ENCODE measurements at regions not wholly inside any gene's neighbourhood (a gene's known extent, or its start where the extent isn't known, plus 50 kb on each side); places are given as distances from the start of the nearest gene placed in this dataset.

- TF ChIP-seq TAF1 (IDR thresholded peaks at IDR 0.05; ENCODE audit: low read depth): no peak
- no peak for TF ChIP-seq CTCF (IDR thresholded peaks at IDR 0.05; ENCODE audit: poor library complexity, severe bottlenecking)
- TF ChIP-seq POLR2AphosphoS5 (IDR thresholded peaks at IDR 0.05): no peak
- TF ChIP-seq RAD21 (conservative IDR thresholded peaks at IDR 0.05): no peak
- TF ChIP-seq EZH2 (IDR thresholded peaks at IDR 0.05; ENCODE audit: borderline replicate concordance, insufficient read depth, low read length, poor library complexity, severe bottlenecking): no peak
- TF ChIP-seq EP300 (conservative IDR thresholded peaks at IDR 0.05; ENCODE audit: poor library complexity, severe bottlenecking): no peak
- no peak for TF ChIP-seq SMC3 (conservative IDR thresholded peaks at IDR 0.05; ENCODE audit: poor library complexity)
- TF ChIP-seq MXI1 (conservative IDR thresholded peaks at IDR 0.05; ENCODE audit: poor library complexity, severe bottlenecking): no peak
- TF ChIP-seq REST (IDR thresholded peaks at IDR 0.05; ENCODE audit: borderline replicate concordance): no peak
Measured at GRCh38 chr16:62335356-62335755, 299.1 kb upstream of the CDH8 start.
